Esophagus muscularis mucosa (tissue), 3 donors: ENCODE measurements at regions not wholly inside any gene's neighbourhood (a gene's known extent, or its start where the extent isn't known, plus 50 kb on each side); places are given as distances from the start of the nearest gene placed in this dataset.

Source experiments
- CTCF ChIP-seq, 3 experiments: fragments of 200-600 bp in 2 of 3; fragments of 450-650 bp in 1 of 3; sonication (generic) in 2 of 3; IDR thresholded peaks; one replicate each; pipeline ENCODE4 v1.5.1; 2017 to 2019; ENCODE audit warnings: antibody characterized with exemption in 3 of 3, mild to moderate bottlenecking in 2 of 3, moderate library complexity in 1 of 3
- POLR2A ChIP-seq: fragments of 450-650 bp; IDR thresholded peaks from one replicate; pipeline ENCODE4 v1.6.1; 2017; ENCODE audit warnings: antibody characterized with exemption, moderate library complexity, mild to moderate bottlenecking, low read depth
- POLR2AphosphoS5 ChIP-seq, 2 donors: sonication (generic); formaldehyde crosslinking; IDR thresholded peaks; one replicate each; pipeline ENCODE4 v1.6.1; 2017; ENCODE audit warnings: antibody characterized with exemption in 2 of 2

- TF ChIP-seq CTCF (IDR thresholded peaks at IDR 0.05) (no peak), POLR2AphosphoS5 (IDR thresholded peaks at IDR 0.05) (no peak), POLR2A (no peak)
These were observed 59.7 kb upstream of the CYP2D6 start for GRCh38 chr22:42190274-42190673.
